Natural killer cell (primary cell): ENCODE measurements at regions not wholly inside any gene's neighbourhood (a gene's known extent, or its start where the extent isn't known, plus 50 kb on each side); places are given as distances from the start of the nearest gene placed in this dataset.
"Not testable (repeated sequence)": the region's sequence is repeated elsewhere in the genome, so short reads cannot be mapped to it uniquely, and the experiment has no call there.

Experiments used
- ATAC-seq, 3 donors: fragments of 150-1000 bp in 2 of 3; fragments of 200-7000 bp in 1 of 3; cut with Tn5 transposase; 1 replicate in 1 of 3; 2 replicates in 2 of 3; pipeline ENCODE4 v1.10.0; 2021; ENCODE audit warnings: mild to moderate bottlenecking in 2 of 3, moderate library complexity in 2 of 3
- DNase-seq, 2 donors: peaks; one replicate each; pipeline versions ENCODE4 v3.0.0 to v3.0.0-alpha.2; 2013 to 2021; ENCODE audit warnings: mixed read lengths in 1 of 2
- H3K27ac ChIP-seq: one replicate; pipeline ENCODE4 v1.5.1; 2013; ENCODE audit warnings: mild to moderate bottlenecking, low read length
- H3K27me3 ChIP-seq: one replicate; pipeline ENCODE4 v1.6.1; 2013; ENCODE audit warnings: low read length; ENCODE audit not compliant: control insufficient read depth, insufficient read depth
- H3K36me3 ChIP-seq: one replicate; pipeline ENCODE4 v1.6.1; 2013; ENCODE audit warnings: low read length; ENCODE audit not compliant: control insufficient read depth, insufficient read depth
- H3K4me1 ChIP-seq: one replicate; pipeline ENCODE4 v1.6.1; 2013; ENCODE audit warnings: low read length; ENCODE audit not compliant: control insufficient read depth, insufficient read depth
- H3K4me3 ChIP-seq: one replicate; pipeline ENCODE4 v1.5.1; 2013; ENCODE audit warnings: low read length
- H3K9me3 ChIP-seq: one replicate; pipeline ENCODE4 v1.6.1; 2013; ENCODE audit warnings: low read length; ENCODE audit not compliant: control insufficient read depth, insufficient read depth
- H3K27ac Mint-ChIP-seq, 2 donors: one replicate each; pipeline ENCODE4 v1.8.0; 2022; ENCODE audit warnings: mild to moderate bottlenecking in 2 of 2, mixed read lengths in 2 of 2, moderate library complexity in 1 of 2
- H3K27me3 Mint-ChIP-seq, 2 donors: one replicate each; pipeline ENCODE4 v1.8.0; 2022; ENCODE audit warnings: low read depth in 2 of 2, mixed read lengths in 2 of 2
- H3K36me3 Mint-ChIP-seq: one replicate; pipeline ENCODE4 v1.8.0; 2022; ENCODE audit warnings: mixed read lengths
- H3K4me1 Mint-ChIP-seq, 2 donors: one replicate each; pipeline ENCODE4 v1.8.0; 2022; ENCODE audit warnings: mixed read lengths in 2 of 2
- H3K4me3 Mint-ChIP-seq: one replicate; pipeline ENCODE4 v1.8.0; 2022; ENCODE audit warnings: mild to moderate bottlenecking, moderate library complexity, mixed read lengths
- H3K9me3 Mint-ChIP-seq, 2 donors: one replicate each; pipeline ENCODE4 v1.8.0; 2022; ENCODE audit warnings: mixed read lengths in 2 of 2
- CTCF ChIP-seq: fragments of 200-600 bp; IDR thresholded peaks from one replicate; pipeline ENCODE4 v1.8.0; 2022; ENCODE audit warnings: antibody characterized with exemption
- whole genome bisulfite sequencing: methylation state at CpG from one replicate; pipeline ENCODE4 v1.1.7; 2013; ENCODE audit warnings: missing lambda C conversion rate; ENCODE audit not compliant: insufficient coverage; 5-methylcytosine and 5-hydroxymethylcytosine counted together
- intact Hi-C: fragments of 100-400 bp; cut with micrococcal nuclease; formaldehyde crosslinking; loops from one replicate; pipeline ENCODE4 v1.14.2; 2022

GRCh38 chr6:113019176-113019575, 672.0 kb downstream of the RFPL4B start:
- Mint-ChIP-seq H3K9me3 (peaks cover 13 to 18% of the 10 kb centered on the region in 2 donors), H3K27ac (no peak overlapping the region), H3K27me3 (no peaks in the 10 kb centered on the region), H3K4me3 (no peak overlapping the region), H3K36me3 (no peaks in the 10 kb centered on the region), H3K4me1 (no peaks in the 10 kb centered on the region)
- no peaks in the 10 kb centered on the region for H3K9me3 ChIP-seq
- DNase-seq (no peak), ATAC-seq (no peak)
- H3K27ac ChIP-seq: no peak overlapping the region
- H3K4me1 ChIP-seq: no peaks in the 10 kb centered on the region
- no peaks in the 10 kb centered on the region for H3K36me3 ChIP-seq
- TF ChIP-seq CTCF: no peak
- intact Hi-C loops: no loop called here
- WGBS: 80% methylated on average over 1 of the region's 3 CpGs
- H3K4me3 ChIP-seq: no peak overlapping the region
- H3K27me3 ChIP-seq: no peaks in the 10 kb centered on the region

- no peak for ATAC-seq
- H3K27me3 Mint-ChIP-seq: no peaks in the 10 kb centered on the region
- H3K4me3 Mint-ChIP-seq: no peak overlapping the region
- Histone ChIP-seq H3K4me1 (no peaks in the 10 kb centered on the region), H3K36me3 (no peaks in the 10 kb centered on the region), H3K4me3 (no peak overlapping the region), H3K9me3 (peaks cover 6% of the 10 kb centered on the region), H3K27me3 (no peaks in the 10 kb centered on the region), H3K27ac (no peak overlapping the region)
- H3K36me3 Mint-ChIP-seq: no peaks in the 10 kb centered on the region
- TF ChIP-seq CTCF: no peak
- intact Hi-C loops: no loop called here
- 100% methylated on average over 1 of the region's 1 CpG for WGBS
- peaks cover 9 to 13% of the 10 kb centered on the region in 2 donors for H3K9me3 Mint-ChIP-seq
- DNase-seq: no peak
- H3K4me1 Mint-ChIP-seq: no peaks in the 10 kb centered on the region
- no peak overlapping the region for H3K27ac Mint-ChIP-seq
Measured at GRCh38 chr6:113027780-113028179, 680.6 kb downstream of the RFPL4B start.

DNA sequence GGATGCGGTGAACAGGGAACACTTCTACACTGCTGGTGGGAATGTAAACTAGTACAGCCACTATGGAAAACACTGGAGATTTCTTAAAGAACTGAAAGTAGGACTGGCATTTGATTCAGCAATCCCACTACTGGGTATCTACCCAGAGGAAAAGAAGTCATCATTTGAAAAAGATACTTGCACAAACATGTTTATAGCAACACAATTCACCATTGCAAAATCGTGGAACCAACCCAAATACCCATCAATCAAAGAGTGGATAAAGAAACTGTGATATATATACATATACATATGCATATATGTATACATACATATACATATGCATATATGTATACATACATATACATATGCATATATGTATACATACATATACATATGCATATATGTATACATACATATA, 682.0 kb downstream of the RFPL4B start:
- H3K36me3 Mint-ChIP-seq, H3K36me3 ChIP-seq, H3K4me1 Mint-ChIP-seq, H3K27me3 Mint-ChIP-seq, ATAC-seq, H3K4me3 Mint-ChIP-seq, H3K4me1 ChIP-seq, DNase-seq, H3K9me3 ChIP-seq, intact Hi-C loops, H3K4me3 ChIP-seq, H3K27me3 ChIP-seq, H3K27ac ChIP-seq, H3K27ac Mint-ChIP-seq: not testable (repeated sequence)
- H3K9me3 Mint-ChIP-seq: peaks cover 7 to 14% of the 10 kb centered on the region in 2 donors
- 100% methylated on average over 1 of the region's 2 CpGs for WGBS

DNA sequence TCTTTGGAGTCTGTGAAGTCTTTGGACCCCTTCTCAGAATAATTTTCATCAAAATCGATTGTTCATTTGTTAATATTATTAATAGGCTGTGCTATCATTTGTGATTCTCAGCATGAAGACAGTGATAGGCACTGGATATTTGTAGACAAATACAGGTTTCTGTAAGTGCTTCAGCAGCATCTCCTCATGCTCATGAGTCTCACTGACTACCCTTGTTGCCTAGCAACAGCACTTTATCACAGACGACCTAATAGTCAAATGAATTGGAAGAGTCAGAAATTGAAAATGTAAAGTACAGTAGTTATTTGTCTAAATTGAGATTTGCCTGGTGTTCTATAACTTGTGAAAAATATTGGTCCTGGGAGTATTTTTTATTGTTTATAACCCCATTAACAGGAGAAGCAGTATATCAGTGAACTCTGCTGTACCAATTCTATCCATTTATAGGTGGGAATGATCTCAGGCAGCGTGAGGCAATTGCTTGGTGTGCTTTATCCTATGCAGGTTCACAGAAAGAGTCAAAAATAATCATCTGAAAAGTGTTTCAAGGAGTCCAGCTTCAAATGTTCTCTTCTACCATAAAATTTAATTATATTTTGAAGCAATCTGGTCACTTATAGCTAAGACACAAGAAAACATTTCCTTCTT, 684.6 kb downstream of the RFPL4B start:
- intact Hi-C loops: no loop called here
- H3K27ac Mint-ChIP-seq: no peak overlapping the region
- no peaks in the 10 kb centered on the region for H3K27me3 Mint-ChIP-seq
- Histone ChIP-seq H3K4me1 (no peaks in the 10 kb centered on the region), H3K27me3 (no peaks in the 10 kb centered on the region), H3K9me3 (peaks cover 6% of the 10 kb centered on the region), H3K27ac (no peak overlapping the region), H3K4me3 (no peak overlapping the region), H3K36me3 (no peaks in the 10 kb centered on the region)
- 56% methylated on average over 1 of the region's 3 CpGs for WGBS
- no peak for TF ChIP-seq CTCF
- no peak overlapping the region for H3K4me3 Mint-ChIP-seq
- peaks cover 12 to 19% of the 10 kb centered on the region in 2 donors for H3K9me3 Mint-ChIP-seq
- no peaks in the 10 kb centered on the region for H3K4me1 Mint-ChIP-seq
- H3K36me3 Mint-ChIP-seq: no peaks in the 10 kb centered on the region
- no peak for DNase-seq
- ATAC-seq: no peak
